Spleen (tissue), 7 donors: ENCODE measurements at regions not wholly inside any gene's neighbourhood (a gene's known extent, or its start where the extent isn't known, plus 50 kb on each side); places are given as distances from the start of the nearest gene placed in this dataset.

Experiments used
- CTCF ChIP-seq, 11 experiments: fragments of 200-600 bp in 7 of 11; fragments of 450-650 bp in 4 of 11; sonication (generic) in 4 of 11; IDR thresholded peaks in 8 of 11; conservative IDR thresholded peaks in 3 of 11; 1 replicate in 7 of 11; 2 replicates in 4 of 11; pipeline versions ENCODE4 v1.4.0 to v1.8.0; 2016 to 2021; ENCODE audit warnings: antibody characterized with exemption in 11 of 11, inconsistent platforms in 4 of 11, mild to moderate bottlenecking in 1 of 11
- POLR2A ChIP-seq, 3 donors: fragments of 450-650 bp; IDR thresholded peaks; one replicate each; pipeline ENCODE4 v1.5.1; 2017; ENCODE audit warnings: antibody characterized with exemption in 3 of 3, mild to moderate bottlenecking in 1 of 3
- donor health status: DM: no; HTN: no; CAD: no; lungs with moderate emphysema.
- donor health status: DM: no; HTN: no; CAD: no.
- donor health status: DM: no; HTN: no; CAD: no.

- TF ChIP-seq POLR2A (IDR thresholded peaks at IDR 0.05) (no peak), CTCF (IDR thresholded peaks at IDR 0.05 in 8 of 11, conservative IDR thresholded peaks at IDR 0.05 in 3 of 11) (no peak)
Measured at GRCh38 chr7:3117081-3117480, 73.4 kb upstream of the CARD11 start.
